HCT116 (cell line): ENCODE measurements at regions not wholly inside any gene's neighbourhood (a gene's known extent, or its start where the extent isn't known, plus 50 kb on each side); places are given as distances from the start of the nearest gene placed in this dataset.

Experiments used
- ATAC-seq: fragments of 200-7000 bp; cut with Tn5 transposase; 2 replicates; pipeline ENCODE4 v1.9.1; 2020; ENCODE audit warnings: mild to moderate bottlenecking, moderate library complexity
- BruUV-seq: library from RNA; stranded (reverse); fragments of 400-500 nt; replicated peaks from 2 replicates; lab custom pipeline; 2021; lab: Mats Ljungman, UMichigan
- CTCF ChIA-PET: fragments of 300-600 bp; sonication (Branson Sonifier 250); formaldehyde crosslinking; loops from one replicate; lab custom pipeline; 2021; ENCODE audit warnings: antibody characterized with exemption; lab: Charles Lee
- POLR2A ChIA-PET: fragments of 300-600, 350-600 bp; sonication (Branson Sonifier 250); formaldehyde crosslinking; loops from one replicate; lab custom pipeline; 2021; ENCODE audit warnings: antibody characterized with exemption; lab: Charles Lee
- RAD21 ChIA-PET, 2 experiments: fragments of 300-600 bp; sonication (Branson Sonifier 250); formaldehyde crosslinking; loops; one replicate each; lab custom pipeline; 2023; ENCODE audit warnings: low total read pairs in 2 of 2; ENCODE audit not compliant: uncharacterized antibody in 2 of 2, unreplicated experiment in 2 of 2, low non-redundant PET in 1 of 2; lab: Charles Lee
- DNase-seq: peaks from one replicate; pipeline ENCODE4 v3.0.0-alpha.2; 2010; ENCODE audit warnings: low read depth, low spot score
- H2AFZ ChIP-seq: fragments of 200-600 bp; shearing (Covaris generic), sonication (generic); 2 replicates; pipeline ENCODE4 v1.6.1; 2017; ENCODE audit warnings: low read depth, mixed run types, mixed read lengths, antibody characterized with exemption, low read length; ENCODE audit not compliant: poor library complexity, severe bottlenecking
- H3K27ac ChIP-seq: 2 replicates; pipeline ENCODE4 v1.5.1; 2012; ENCODE audit warnings: low read depth, low read length
- H3K27me3 ChIP-seq: fragments of 200-600 bp; sonication (generic); 2 replicates; pipeline ENCODE4 v1.6.1; 2016; ENCODE audit warnings: mixed run types, low read length, mixed read lengths; ENCODE audit not compliant: insufficient read depth
- H3K36me3 ChIP-seq, 2 experiments: fragments of 200-500 bp in 1 of 2; fragments of 200-600 bp in 1 of 2; sonication (Bioruptor generic) in 1 of 2; sonication (generic) in 1 of 2; 2 replicates each; pipeline versions ENCODE4 v1.5.1 to v1.6.1; 2014 to 2016; ENCODE audit warnings: low read length in 2 of 2, inconsistent platforms in 1 of 2, mixed read lengths in 1 of 2, mixed run types in 1 of 2; ENCODE audit not compliant: insufficient read depth in 2 of 2, control insufficient read depth in 1 of 2
- H3K4me1 ChIP-seq, 2 experiments: fragments of 200-600 bp in 1 of 2; sonication (generic) in 1 of 2; 2 replicates each; pipeline versions ENCODE4 v1.5.1 to v1.6.1; 2012 to 2017; ENCODE audit warnings: low read length in 2 of 2, inconsistent platforms in 1 of 2, mild to moderate bottlenecking in 1 of 2, mixed read lengths in 1 of 2, mixed run types in 1 of 2, moderate library complexity in 1 of 2; ENCODE audit not compliant: insufficient read depth in 2 of 2, control insufficient read depth in 1 of 2
- H3K4me2 ChIP-seq: fragments of 200-600 bp; sonication (generic); 2 replicates; pipeline ENCODE4 v1.6.1; 2017; ENCODE audit warnings: mixed run types, low read length, mixed read lengths
- H3K4me3 ChIP-seq, 2 experiments: fragments of 200-600 bp in 1 of 2; sonication (generic) in 1 of 2; replicated peaks in 1 of 2; 2 replicates each; pipeline ENCODE4 v1.5.1; 2011 to 2016; ENCODE audit warnings: low read length in 2 of 2, control low read depth in 1 of 2, low read depth in 1 of 2, mild to moderate bottlenecking in 1 of 2, mixed read lengths in 1 of 2, mixed run types in 1 of 2
- H3K79me2 ChIP-seq: fragments of 200-600 bp; sonication (generic); 2 replicates; pipeline ENCODE4 v1.6.1; 2017; ENCODE audit warnings: mild to moderate bottlenecking, mixed run types, low read length, moderate library complexity, mixed read lengths; ENCODE audit not compliant: insufficient read depth
- H3K9ac ChIP-seq: fragments of 200-600 bp; sonication (generic); 2 replicates; pipeline ENCODE4 v1.6.1; 2016; ENCODE audit warnings: low read length, mixed read lengths
- H3K9me2 ChIP-seq: fragments of 200-600 bp; sonication (generic), shearing (Covaris generic); 2 replicates; pipeline ENCODE4 v1.6.1; 2017; ENCODE audit warnings: mixed run types, mild to moderate bottlenecking, moderate library complexity; ENCODE audit not compliant: insufficient read depth
- H3K9me3 ChIP-seq, 2 experiments: fragments of 200-500 bp in 1 of 2; fragments of 200-600 bp in 1 of 2; sonication (Bioruptor generic) in 1 of 2; sonication (generic) in 1 of 2; 2 replicates each; pipeline ENCODE4 v1.6.1; 2014 to 2017; ENCODE audit warnings: low read length in 2 of 2, mixed read lengths in 2 of 2, inconsistent platforms in 1 of 2, low read depth in 1 of 2, mild to moderate bottlenecking in 1 of 2, mixed run types in 1 of 2, moderate library complexity in 1 of 2; ENCODE audit not compliant: control insufficient read depth in 1 of 2, insufficient read depth in 1 of 2
- H4K20me1 ChIP-seq: fragments of 200-600 bp; sonication (generic), shearing (Covaris generic); 2 replicates; pipeline ENCODE4 v1.6.1; 2017; ENCODE audit warnings: mixed run types, mild to moderate bottlenecking, moderate library complexity; ENCODE audit not compliant: insufficient read depth
- EZH2 ChIP-seq: fragments of 200-600 bp; sonication (generic); IDR thresholded peaks from 2 replicates; pipeline ENCODE4 v1.6.1; 2017; ENCODE audit warnings: antibody characterized with exemption, mixed run types
- FOSL1 ChIP-seq: IDR thresholded peaks from 2 replicates; pipeline ENCODE4 v1.6.1; 2012; ENCODE audit warnings: low read depth
- JUND ChIP-seq: IDR thresholded peaks from 2 replicates; pipeline ENCODE4 v1.6.1; 2012
- POLR2A ChIP-seq: IDR thresholded peaks from 2 replicates; pipeline ENCODE4 v1.7.0; 2011; ENCODE audit warnings: borderline replicate concordance; ENCODE audit not compliant: insufficient read depth, insufficient read length; ENCODE audit errors: extremely low read depth
- SRF ChIP-seq: IDR thresholded peaks from 2 replicates; pipeline ENCODE4 v1.6.1; 2012; ENCODE audit warnings: low read depth
- ZFX ChIP-seq: fragments of 450-650 bp; IDR thresholded peaks from 2 replicates; pipeline ENCODE4 v1.6.1; 2017
- ZNF274 ChIP-seq: fragments of 200-500 bp; sonication (Bioruptor generic); IDR thresholded peaks from 2 replicates; pipeline ENCODE4 v1.6.1; 2014; ENCODE audit warnings: mild to moderate bottlenecking, low read depth, low read length, inconsistent platforms
- intact Hi-C: fragments of 100-400 bp; cut with micrococcal nuclease; formaldehyde crosslinking; loops from 2 replicates; pipeline ENCODE4 v1.10.0; 2022
- TF ChIP-seq, protein P1 (sequence below): IDR thresholded peaks from 2 replicates; pipeline ENCODE4 v1.6.1; 2012
- TF ChIP-seq, protein P2 (sequence below): IDR thresholded peaks from 2 replicates; pipeline ENCODE4 v1.6.1; 2012; ENCODE audit warnings: low read depth
- TF ChIP-seq, protein P3 (sequence below), 3 experiments: fragments of 200-600 bp in 1 of 3; sonication (generic) in 1 of 3; IDR thresholded peaks in 2 of 3; conservative IDR thresholded peaks in 1 of 3; 2 replicates each; pipeline ENCODE4 v1.5.1; 2012 to 2017; ENCODE audit warnings: low read depth in 2 of 3, low read length in 2 of 3, antibody characterized with exemption in 1 of 3, borderline replicate concordance in 1 of 3, control low read depth in 1 of 3, mild to moderate bottlenecking in 1 of 3, mixed read lengths in 1 of 3, mixed run types in 1 of 3, moderate library complexity in 1 of 3; ENCODE audit not compliant: insufficient read depth in 1 of 3

DNA sequence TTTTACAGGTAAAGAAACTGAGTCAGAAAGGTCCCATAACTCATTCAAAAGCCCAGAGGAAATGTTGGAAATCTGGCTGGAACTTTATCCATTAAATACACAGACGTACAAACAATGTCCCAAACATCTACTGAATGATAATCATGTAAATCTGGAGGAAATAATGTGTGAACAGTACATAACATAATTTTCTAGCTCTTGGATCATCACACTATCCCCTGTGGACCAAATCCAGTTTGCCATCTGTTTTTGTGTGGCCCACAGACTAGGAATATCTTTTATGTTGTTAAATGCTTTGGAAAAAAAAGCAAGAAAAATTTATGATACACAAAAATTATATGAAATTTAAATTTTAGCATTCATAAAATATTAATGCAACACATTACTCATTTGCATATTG, 389.9 kb upstream of the SOX9 start (continued):
- TF ChIP-seq, protein P1, sequence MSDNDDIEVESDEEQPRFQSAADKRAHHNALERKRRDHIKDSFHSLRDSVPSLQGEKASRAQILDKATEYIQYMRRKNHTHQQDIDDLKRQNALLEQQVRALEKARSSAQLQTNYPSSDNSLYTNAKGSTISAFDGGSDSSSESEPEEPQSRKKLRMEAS, result no peak

DNA sequence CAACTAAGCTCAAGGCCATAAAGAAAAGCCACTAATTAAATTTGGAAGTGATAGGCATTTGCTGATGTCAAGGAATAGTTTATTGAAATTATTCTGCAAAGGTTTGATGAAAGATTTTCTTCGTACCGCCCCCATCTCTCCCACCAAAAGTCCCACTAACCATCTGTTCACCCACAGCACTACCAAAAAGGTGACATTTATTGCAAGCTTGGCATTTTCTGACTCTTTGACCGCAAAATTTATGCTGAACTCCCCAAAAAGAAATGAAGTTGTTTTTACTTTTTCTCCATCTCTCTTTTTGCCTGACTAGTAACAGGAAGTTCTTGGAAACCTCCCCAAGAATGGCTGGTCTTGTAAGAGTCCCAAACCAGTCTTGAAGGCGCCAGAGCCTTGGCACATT, 384.9 kb upstream of the SOX9 start:
- DNase-seq (no peak), ATAC-seq (no peak)
- no peaks in the 10 kb centered on the region for H3K36me3 ChIP-seq
- intact Hi-C loops, result no loop called here
- H3K4me1 ChIP-seq, result no peaks in the 10 kb centered on the region
- H3K79me2 ChIP-seq, result no peaks in the 10 kb centered on the region
- no TSS peak for BruUV-seq
- no peak overlapping the region for H3K9ac ChIP-seq
- H3K4me2 ChIP-seq, result no peak overlapping the region
- POLR2A ChIA-PET, result no interaction called here
- H3K9me2 ChIP-seq, result no peaks in the 10 kb centered on the region
- TF ChIP-seq POLR2A (no peak), FOSL1 (no peak), SRF (no peak), ZNF274 (no peak), EZH2 (no peak), ZFX (no peak), JUND (no peak)
- TF ChIP-seq, protein P1, result no peak
- TF ChIP-seq, protein P2, sequence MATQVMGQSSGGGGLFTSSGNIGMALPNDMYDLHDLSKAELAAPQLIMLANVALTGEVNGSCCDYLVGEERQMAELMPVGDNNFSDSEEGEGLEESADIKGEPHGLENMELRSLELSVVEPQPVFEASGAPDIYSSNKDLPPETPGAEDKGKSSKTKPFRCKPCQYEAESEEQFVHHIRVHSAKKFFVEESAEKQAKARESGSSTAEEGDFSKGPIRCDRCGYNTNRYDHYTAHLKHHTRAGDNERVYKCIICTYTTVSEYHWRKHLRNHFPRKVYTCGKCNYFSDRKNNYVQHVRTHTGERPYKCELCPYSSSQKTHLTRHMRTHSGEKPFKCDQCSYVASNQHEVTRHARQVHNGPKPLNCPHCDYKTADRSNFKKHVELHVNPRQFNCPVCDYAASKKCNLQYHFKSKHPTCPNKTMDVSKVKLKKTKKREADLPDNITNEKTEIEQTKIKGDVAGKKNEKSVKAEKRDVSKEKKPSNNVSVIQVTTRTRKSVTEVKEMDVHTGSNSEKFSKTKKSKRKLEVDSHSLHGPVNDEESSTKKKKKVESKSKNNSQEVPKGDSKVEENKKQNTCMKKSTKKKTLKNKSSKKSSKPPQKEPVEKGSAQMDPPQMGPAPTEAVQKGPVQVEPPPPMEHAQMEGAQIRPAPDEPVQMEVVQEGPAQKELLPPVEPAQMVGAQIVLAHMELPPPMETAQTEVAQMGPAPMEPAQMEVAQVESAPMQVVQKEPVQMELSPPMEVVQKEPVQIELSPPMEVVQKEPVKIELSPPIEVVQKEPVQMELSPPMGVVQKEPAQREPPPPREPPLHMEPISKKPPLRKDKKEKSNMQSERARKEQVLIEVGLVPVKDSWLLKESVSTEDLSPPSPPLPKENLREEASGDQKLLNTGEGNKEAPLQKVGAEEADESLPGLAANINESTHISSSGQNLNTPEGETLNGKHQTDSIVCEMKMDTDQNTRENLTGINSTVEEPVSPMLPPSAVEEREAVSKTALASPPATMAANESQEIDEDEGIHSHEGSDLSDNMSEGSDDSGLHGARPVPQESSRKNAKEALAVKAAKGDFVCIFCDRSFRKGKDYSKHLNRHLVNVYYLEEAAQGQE, result no peak
- TF ChIP-seq, protein P3, sequence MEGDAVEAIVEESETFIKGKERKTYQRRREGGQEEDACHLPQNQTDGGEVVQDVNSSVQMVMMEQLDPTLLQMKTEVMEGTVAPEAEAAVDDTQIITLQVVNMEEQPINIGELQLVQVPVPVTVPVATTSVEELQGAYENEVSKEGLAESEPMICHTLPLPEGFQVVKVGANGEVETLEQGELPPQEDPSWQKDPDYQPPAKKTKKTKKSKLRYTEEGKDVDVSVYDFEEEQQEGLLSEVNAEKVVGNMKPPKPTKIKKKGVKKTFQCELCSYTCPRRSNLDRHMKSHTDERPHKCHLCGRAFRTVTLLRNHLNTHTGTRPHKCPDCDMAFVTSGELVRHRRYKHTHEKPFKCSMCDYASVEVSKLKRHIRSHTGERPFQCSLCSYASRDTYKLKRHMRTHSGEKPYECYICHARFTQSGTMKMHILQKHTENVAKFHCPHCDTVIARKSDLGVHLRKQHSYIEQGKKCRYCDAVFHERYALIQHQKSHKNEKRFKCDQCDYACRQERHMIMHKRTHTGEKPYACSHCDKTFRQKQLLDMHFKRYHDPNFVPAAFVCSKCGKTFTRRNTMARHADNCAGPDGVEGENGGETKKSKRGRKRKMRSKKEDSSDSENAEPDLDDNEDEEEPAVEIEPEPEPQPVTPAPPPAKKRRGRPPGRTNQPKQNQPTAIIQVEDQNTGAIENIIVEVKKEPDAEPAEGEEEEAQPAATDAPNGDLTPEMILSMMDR (IDR thresholded peaks at IDR 0.05 in 2 of 3, conservative IDR thresholded peaks at IDR 0.05 in 1 of 3; ENCODE audit: borderline replicate concordance in 1 of 3, insufficient read depth in 1 of 3, low read depth in 2 of 3, low read length in 2 of 3), result no peak
- no peak overlapping the region for H3K4me3 ChIP-seq
- CTCF ChIA-PET, result no interaction called here
- no peaks in the 10 kb centered on the region for H4K20me1 ChIP-seq
- no peak overlapping the region for H3K27ac ChIP-seq
- H2AFZ ChIP-seq, result no peak overlapping the region
- no peaks in the 10 kb centered on the region for H3K9me3 ChIP-seq
- RAD21 ChIA-PET, result no interaction called here
- no peaks in the 10 kb centered on the region for H3K27me3 ChIP-seq
